NCI-H1105 treated with DMSO at 0.1 percent for 48 hours (cell line): ENCODE measurements at regions not wholly inside any gene's neighbourhood (a gene's known extent, or its start where the extent isn't known, plus 50 kb on each side); places are given as distances from the start of the nearest gene placed in this dataset.
"Not testable (repeated sequence)": the region's sequence is repeated elsewhere in the genome, so short reads cannot be mapped to it uniquely, and the experiment has no call there.

Experiments
- DNase-seq: peaks from one replicate; lab custom pipeline; 2025; lab: John Stamatoyannopoulos, UW

GRCh38 chr1:228868731-228869024, 133.4 kb downstream of the RHOU start:
- no peak for DNase-seq

GRCh38 chr1:228869312-228869824, 134.1 kb downstream of the RHOU start:
- DNase-seq, result no peak

DNA sequence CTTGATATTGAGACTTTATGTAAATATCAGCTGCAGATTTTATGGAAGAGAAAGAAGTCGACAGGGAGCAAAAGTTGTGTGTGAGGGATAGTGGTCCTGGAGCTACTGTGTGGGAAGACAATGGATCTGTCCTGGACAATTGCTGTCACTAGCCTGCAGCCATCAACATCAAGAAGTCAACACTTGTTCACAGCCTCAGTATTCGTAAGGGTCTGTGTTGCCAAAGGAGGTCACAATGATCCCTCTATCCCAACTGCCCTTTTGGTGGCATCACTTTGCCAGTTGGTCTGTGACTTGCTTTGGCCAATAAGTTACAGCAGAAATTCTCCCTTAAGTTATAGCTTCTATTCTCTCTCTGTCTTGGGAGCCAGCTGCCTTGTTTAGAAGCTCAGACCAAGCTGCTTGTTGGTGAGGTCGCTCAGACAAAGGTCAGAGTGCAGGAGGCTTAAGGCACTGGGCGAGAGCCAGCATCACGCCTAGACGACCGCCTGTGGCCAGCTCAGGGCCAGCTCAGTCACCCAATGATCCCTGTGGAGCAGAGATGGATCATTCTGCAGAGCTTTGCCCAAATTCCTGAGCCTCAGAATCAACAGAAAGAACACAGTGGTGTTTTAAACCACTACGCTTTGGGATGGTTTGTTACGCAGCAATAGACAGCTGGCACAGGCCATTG, 134.9 kb downstream of the RHOU start:
- no peak for DNase-seq

DNA sequence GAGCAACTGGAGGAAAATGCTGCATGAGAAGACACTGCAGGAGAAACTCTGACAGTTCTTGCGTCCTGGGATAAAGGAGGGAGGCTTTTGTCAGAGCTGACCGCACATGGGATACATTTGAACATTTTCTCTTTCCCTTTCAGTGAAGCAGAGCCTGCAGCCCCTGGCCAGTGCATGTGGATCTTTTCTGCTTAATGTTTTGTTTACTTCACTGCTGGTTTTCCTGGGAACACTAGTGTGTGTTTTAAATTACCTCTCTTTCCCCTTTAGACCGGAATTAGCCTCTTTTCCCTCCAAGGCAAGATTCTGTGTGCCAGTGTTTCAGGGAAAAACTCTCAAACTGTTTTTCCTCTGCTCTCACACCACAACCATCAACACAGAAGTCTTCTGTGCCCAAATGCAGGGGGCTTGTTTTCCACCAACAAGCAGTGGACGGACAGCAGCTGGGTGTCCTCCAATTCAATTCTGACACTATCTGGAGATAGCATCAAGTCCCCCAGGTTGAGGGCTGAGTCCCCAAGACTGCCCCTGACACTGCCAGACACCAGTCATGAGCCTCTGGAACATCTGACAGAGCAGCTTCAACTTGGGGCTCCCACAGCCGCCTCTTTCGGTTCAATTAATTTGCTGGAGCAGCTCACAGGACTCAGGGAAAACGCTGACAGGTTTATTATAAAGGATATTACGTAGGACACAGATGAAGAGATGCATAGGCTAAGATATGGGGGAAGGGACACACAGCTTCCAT, 136.2 kb downstream of the RHOU start:
- DNase-seq, result no peak

DNA sequence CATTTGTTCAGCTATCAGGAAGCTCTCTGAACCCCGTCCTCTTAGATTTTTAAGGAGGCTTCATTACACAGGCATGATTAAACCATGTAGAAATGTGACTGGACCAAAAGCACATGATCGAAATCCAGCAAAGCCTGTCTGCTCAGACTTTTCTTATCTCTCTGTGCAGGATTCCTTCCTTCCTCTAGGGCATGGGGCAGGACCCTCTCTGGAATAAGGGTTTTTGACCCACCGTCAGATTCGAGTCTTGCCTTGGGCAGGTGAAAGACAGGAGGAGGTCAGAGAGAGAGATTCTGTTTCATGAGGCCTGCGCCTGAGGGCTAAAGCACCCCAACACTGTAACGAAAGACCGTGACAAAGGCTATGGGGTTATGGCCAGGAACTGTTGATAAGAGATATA, 136.8 kb downstream of the RHOU start:
- DNase-seq, result no peak

GRCh38 chr1:228873709-228874108, 138.4 kb downstream of the RHOU start:
- no peak for DNase-seq

GRCh38 chr1:228875741-228876140, 140.5 kb downstream of the RHOU start:
- DNase-seq, result no peak

GRCh38 chr1:228876187-228876586, 140.9 kb downstream of the RHOU start:
- no peak for DNase-seq

DNA sequence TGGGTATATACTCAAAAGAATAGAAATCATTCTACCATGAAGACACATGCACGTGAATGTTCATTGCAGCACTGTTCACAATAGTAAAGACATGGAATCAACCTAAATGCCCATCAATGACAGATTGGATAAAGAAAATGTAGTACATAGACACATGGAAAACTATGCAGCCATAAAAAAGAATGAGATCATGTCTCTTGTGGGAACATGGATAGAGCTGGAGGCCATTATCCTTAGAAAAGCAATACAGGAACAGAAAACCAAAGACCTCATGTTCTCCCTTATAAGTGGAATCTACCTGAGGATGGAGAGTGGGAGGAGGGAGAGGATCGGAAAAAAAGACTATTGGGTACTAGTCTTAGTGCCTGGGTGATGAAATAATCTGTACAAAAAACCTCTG, 143.9 kb downstream of the RHOU start:
- no peak for DNase-seq

DNA sequence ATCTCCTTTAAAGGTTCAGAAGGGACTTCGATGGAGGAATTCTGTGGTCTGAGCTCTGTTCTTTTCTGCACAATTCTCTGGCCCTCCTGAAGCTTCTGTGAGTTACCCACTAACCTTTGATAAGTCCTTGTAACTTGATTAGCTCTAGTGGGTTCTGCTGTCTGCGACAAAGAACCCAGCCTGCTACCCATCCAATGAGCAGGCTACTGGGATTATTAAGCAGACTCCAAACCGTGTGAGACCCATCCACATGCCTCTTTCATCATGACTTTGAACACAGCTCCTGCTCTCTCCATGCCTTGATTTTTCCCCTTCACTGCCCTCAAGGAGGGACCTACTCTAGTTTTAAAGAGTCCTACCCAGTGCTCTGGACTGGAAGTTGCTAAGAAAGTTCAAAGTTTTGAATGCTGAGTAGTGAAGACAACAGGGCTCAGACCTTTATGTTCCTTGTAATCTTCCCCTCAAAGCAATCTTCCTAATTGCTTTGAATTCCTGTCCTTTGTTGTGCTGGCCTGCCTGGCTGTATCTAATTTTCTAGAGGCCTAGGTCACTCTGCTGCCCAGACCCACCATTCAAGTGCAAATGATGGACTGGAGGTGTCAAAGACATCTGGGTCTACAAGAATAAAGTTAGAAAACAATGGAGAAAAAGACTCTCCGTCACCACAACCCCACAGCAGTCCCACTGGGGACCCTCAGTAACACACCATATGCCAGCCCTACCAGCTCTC, 146.9 kb downstream of the RHOU start:
- no peak for DNase-seq

- no peak for DNase-seq
Observed at GRCh38 chr1:228882771-228883450, 147.6 kb downstream of the RHOU start.

- no peak for DNase-seq
Observed at GRCh38 chr1:228883535-228883934, 148.3 kb downstream of the RHOU start.

GRCh38 chr1:228884196-228884595, 148.9 kb downstream of the RHOU start:
- DNase-seq, result no peak

GRCh38 chr1:228884615-228885566, 149.6 kb downstream of the RHOU start:
- no peak for DNase-seq

- DNase-seq, result no peak
Observed at GRCh38 chr1:228885845-228886244, 150.6 kb downstream of the RHOU start.

DNA sequence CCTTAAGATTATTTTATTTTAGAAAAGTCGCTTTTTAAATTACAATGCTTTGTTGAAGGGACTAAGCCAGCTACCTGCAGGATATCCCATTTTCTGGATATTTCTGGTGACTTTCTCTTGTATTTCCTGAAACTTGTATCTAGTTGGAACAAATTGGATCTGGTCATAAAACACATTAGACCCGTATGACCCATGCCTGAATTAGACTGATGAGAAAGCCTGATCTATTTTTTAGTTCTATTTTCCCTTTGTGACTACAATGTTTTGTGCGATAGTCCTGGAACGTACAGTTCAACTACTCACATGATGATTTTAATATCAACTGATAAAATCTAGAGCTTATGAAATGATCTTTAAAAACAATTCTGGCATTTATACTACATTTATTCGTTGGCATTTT, 151.8 kb downstream of the RHOU start:
- DNase-seq, result no peak

DNA sequence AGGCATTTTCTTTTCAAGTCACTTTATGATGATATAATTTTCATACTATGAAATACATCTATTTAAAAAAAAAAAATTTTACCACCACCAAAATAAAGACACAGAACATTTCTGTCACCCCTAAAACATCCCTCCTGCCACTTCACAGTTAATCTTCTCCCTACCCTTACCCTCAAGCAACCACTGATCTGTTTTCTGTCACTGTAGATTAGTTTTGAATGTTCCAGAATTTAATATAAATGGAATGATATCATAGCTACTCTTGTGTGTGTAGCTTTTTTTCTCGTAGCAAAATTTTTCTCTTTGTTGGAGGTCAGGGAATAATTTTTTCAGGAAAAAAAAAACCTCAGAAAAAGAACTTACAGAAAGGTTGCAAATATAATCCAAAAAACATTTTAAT, 152.7 kb downstream of the RHOU start:
- no peak for DNase-seq

DNA sequence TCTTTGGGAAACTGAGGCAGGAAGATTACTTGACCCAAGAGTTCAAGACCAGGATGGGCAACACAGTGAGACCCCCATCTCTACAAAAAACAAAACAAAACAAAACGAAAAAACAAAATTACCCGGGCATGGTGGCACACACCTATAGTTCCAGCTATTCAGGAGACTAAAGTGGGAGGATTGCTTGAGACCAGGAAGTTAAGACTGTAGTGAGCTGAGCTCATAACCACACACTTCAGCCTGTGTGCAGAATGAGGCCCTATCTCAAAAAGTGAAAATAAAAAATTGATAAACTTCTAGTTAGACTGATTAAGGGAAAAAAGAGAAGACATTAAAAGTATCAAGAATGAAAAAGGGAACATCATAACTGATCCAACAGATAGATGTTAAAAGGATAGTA, 154.0 kb downstream of the RHOU start:
- DNase-seq, result no peak

DNA sequence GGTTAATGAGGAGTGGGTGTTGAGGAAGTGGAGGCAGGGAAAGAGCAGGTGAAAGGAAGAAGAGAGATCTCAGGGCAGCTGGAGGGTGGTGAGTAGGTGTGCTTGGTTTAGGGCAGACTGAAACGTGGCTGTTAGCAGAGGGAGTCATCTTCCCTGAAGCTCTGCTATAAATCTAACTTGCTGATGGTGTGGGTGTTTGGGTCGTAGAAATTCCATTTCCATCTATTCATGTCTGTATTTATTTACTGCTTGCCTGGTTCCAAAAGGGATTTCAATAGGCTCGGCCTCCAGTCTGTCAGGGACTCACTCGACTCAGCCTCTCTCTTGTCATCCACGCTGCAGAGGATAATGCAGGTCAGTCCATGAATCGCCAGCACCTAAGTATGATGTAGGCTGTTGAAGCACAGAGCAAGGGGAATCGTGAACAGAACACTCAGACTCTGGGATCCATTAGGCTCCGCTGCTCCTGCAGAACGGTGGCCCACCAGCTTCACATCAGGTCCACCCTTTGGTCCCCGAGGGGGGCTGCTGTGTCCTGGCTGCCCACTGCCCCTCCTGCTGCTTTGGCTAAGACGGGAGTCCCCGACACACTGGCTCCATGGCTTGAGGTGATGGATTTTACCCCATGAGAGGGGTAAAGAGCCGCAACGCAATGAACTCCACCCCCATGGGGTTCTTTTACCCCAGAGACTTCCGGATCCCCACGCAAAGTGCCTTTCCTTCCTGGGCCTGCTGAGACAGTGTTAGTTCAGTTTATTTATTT, 156.2 kb downstream of the RHOU start:
- no peak for DNase-seq

DNA sequence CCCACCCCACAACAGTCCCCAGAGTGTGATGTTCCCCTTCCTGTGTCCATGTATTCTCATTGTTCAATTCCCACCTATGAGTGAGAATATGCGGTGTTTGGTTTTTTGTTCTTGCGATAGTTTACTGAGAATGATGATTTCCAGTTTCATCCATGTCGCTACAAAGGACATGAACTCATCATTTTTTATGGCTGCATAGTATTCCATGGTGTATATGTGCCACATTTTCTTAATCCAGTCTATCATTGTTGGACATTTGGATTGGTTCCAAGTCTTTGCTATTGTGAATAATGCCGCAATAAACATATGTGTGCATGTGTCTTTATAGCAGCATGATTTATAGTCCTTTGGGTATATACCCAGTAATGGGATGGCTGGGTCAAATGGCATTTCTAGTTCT, 156.9 kb downstream of the RHOU start:
- not testable (repeated sequence) for DNase-seq
